DMS 273 (cell line): ENCODE measurements at regions not wholly inside any gene's neighbourhood (a gene's known extent, or its start where the extent isn't known, plus 50 kb on each side); places are given as distances from the start of the nearest gene placed in this dataset.

ENCODE experiments used
- DNase-seq: peaks from one replicate; lab custom pipeline; 2025; ENCODE audit not compliant: unreplicated experiment; lab: John Stamatoyannopoulos, UW

- no peak for DNase-seq
These were observed 186.0 kb upstream of the FRMPD4 start for GRCh38 chrX:11952176-11952720.

GRCh38 chrX:11953615-11954014, 184.7 kb upstream of the FRMPD4 start:
- DNase-seq: no peak

- no peak for DNase-seq
These were observed 184.1 kb upstream of the FRMPD4 start for GRCh38 chrX:11954176-11954575.

GRCh38 chrX:11960031-11960430, 178.2 kb upstream of the FRMPD4 start:
- DNase-seq: no peak

- no peak for DNase-seq
These were observed 172.8 kb upstream of the FRMPD4 start for GRCh38 chrX:11965436-11965835.

GRCh38 chrX:11967986-11968869, 170.0 kb upstream of the FRMPD4 start:
- no peak for DNase-seq

GRCh38 chrX:11968991-11969390, 169.3 kb upstream of the FRMPD4 start:
- no peak for DNase-seq

- DNase-seq: no peak
These were observed 167.5 kb upstream of the FRMPD4 start for GRCh38 chrX:11970578-11971359.

- no peak for DNase-seq
These were observed 161.6 kb upstream of the FRMPD4 start for GRCh38 chrX:11976663-11977062.

- no peak for DNase-seq
These were observed 146.0 kb upstream of the FRMPD4 start for GRCh38 chrX:11992271-11992670.

GRCh38 chrX:11995146-11995545, 143.1 kb upstream of the FRMPD4 start:
- DNase-seq: no peak

- DNase-seq: no peak
These were observed 141.5 kb upstream of the FRMPD4 start for GRCh38 chrX:11996810-11997209.

GRCh38 chrX:11998944-11999343, 139.3 kb upstream of the FRMPD4 start:
- no peak for DNase-seq

- no peak for DNase-seq
These were observed 135.4 kb upstream of the FRMPD4 start for GRCh38 chrX:12002876-12003275.

- no peak for DNase-seq
These were observed 130.4 kb upstream of the FRMPD4 start for GRCh38 chrX:12007881-12008280.

GRCh38 chrX:12010436-12010835, 127.8 kb upstream of the FRMPD4 start:
- no peak for DNase-seq

GRCh38 chrX:12011075-12011474, 127.2 kb upstream of the FRMPD4 start:
- no peak for DNase-seq

- no peak for DNase-seq
These were observed 125.1 kb upstream of the FRMPD4 start for GRCh38 chrX:12013211-12013618.

GRCh38 chrX:12021698-12022097, 116.6 kb upstream of the FRMPD4 start:
- DNase-seq: no peak

GRCh38 chrX:12026481-12026880, 111.8 kb upstream of the FRMPD4 start:
- no peak for DNase-seq

GRCh38 chrX:12032082-12032481, 106.2 kb upstream of the FRMPD4 start:
- DNase-seq: no peak

- DNase-seq: no peak
These were observed 103.5 kb upstream of the FRMPD4 start for GRCh38 chrX:12034741-12035140.
